IMR-90 (cell line): ENCODE measurements at regions not wholly inside any gene's neighbourhood (a gene's known extent, or its start where the extent isn't known, plus 50 kb on each side); places are given as distances from the start of the nearest gene placed in this dataset.

Experiments used
- ATAC-seq: fragments of 200-7000 bp; cut with Tn5 transposase; 2 replicates; pipeline ENCODE4 v1.9.1; 2020; ENCODE audit warnings: low read depth, mild to moderate bottlenecking, moderate library complexity
- BruUV-seq: library from RNA; stranded (reverse); fragments of 400-500 nt; replicated peaks from 2 replicates; lab custom pipeline; 2021; lab: Mats Ljungman, UMichigan
- CTCF ChIA-PET: fragments of 300-600 bp; formaldehyde crosslinking; extraction: SDS; loops from one replicate; lab custom pipeline; 2021; ENCODE audit warnings: antibody characterized with exemption; lab: Yijun Ruan, JAX
- POLR2A ChIA-PET: fragments of 300-600 bp; sonication (Branson Sonifier 250); formaldehyde crosslinking; loops from one replicate; lab custom pipeline; 2022; ENCODE audit warnings: antibody characterized with exemption; ENCODE audit not compliant: unreplicated experiment; lab: Charles Lee
- DNase-seq: peaks from one replicate; pipeline ENCODE4 v3.0.0; 2013
- H2AFZ ChIP-seq: replicated peaks from 2 replicates; pipeline ENCODE3; 2013; ENCODE audit warnings: low read length, mild to moderate bottlenecking; ENCODE audit not compliant: poor library complexity
- H2AK5ac ChIP-seq: 2 replicates; pipeline ENCODE4 v1.6.1; 2013; ENCODE audit warnings: low read depth, low read length, inconsistent platforms
- H2AK9ac ChIP-seq: replicated peaks from 2 replicates; pipeline ENCODE3; 2013; ENCODE audit warnings: mild to moderate bottlenecking, low read depth, low read length, moderate library complexity; ENCODE audit not compliant: poor library complexity
- H2BK120ac ChIP-seq: 2 replicates; pipeline ENCODE4 v1.6.1; 2013; ENCODE audit warnings: low read depth, low read length, inconsistent platforms
- H2BK15ac ChIP-seq: 3 replicates; pipeline ENCODE4 v1.6.1; 2013; ENCODE audit warnings: low read depth, low read length, inconsistent platforms
- H2BK20ac ChIP-seq: 2 replicates; pipeline ENCODE4 v1.6.1; 2013; ENCODE audit warnings: low read depth, mild to moderate bottlenecking, inconsistent platforms, low read length, moderate library complexity
- H2BK5ac ChIP-seq: 2 replicates; pipeline ENCODE4 v1.6.1; 2013; ENCODE audit warnings: mild to moderate bottlenecking, low read depth, low read length, inconsistent platforms; ENCODE audit not compliant: poor library complexity, severe bottlenecking
- H3K14ac ChIP-seq: replicated peaks from 2 replicates; pipeline ENCODE4 v1.6.1; 2013; ENCODE audit warnings: low read depth, low read length, inconsistent platforms
- H3K18ac ChIP-seq: 2 replicates; pipeline ENCODE4 v1.6.1; 2013; ENCODE audit warnings: low read depth, low read length, control low read depth
- H3K23ac ChIP-seq: 2 replicates; pipeline ENCODE4 v1.6.1; 2013; ENCODE audit warnings: low read depth, low read length, inconsistent platforms
- H3K27ac ChIP-seq: 2 replicates; pipeline ENCODE4 v1.5.1; 2013; ENCODE audit warnings: mild to moderate bottlenecking, control low read depth, low read length; ENCODE audit not compliant: insufficient read depth
- H3K27me3 ChIP-seq: 2 replicates; pipeline ENCODE4 v1.6.1; 2013; ENCODE audit warnings: low read length; ENCODE audit not compliant: control insufficient read depth, insufficient read depth
- H3K36me3 ChIP-seq: 2 replicates; pipeline ENCODE4 v1.6.1; 2013; ENCODE audit warnings: low read length, mixed read lengths; ENCODE audit not compliant: control insufficient read depth, insufficient read depth
- H3K4ac ChIP-seq: 2 replicates; pipeline ENCODE4 v1.6.1; 2013; ENCODE audit warnings: low read depth, low read length, inconsistent platforms
- H3K4me1 ChIP-seq: 2 replicates; pipeline ENCODE4 v1.6.1; 2013; ENCODE audit warnings: low read length, mixed read lengths; ENCODE audit not compliant: control insufficient read depth, insufficient read depth
- H3K4me2 ChIP-seq: 2 replicates; pipeline ENCODE4 v1.6.1; 2013; ENCODE audit warnings: low read depth, mild to moderate bottlenecking, control low read depth, low read length, moderate library complexity
- H3K4me3 ChIP-seq: 2 replicates; pipeline ENCODE4 v1.5.1; 2013; ENCODE audit warnings: low read depth, mild to moderate bottlenecking, control low read depth, low read length, moderate library complexity; ENCODE audit not compliant: insufficient read depth
- H3K56ac ChIP-seq: 2 replicates; pipeline ENCODE4 v1.6.1; 2013; ENCODE audit warnings: low read length, inconsistent platforms; ENCODE audit not compliant: insufficient read depth; ENCODE audit errors: extremely low read depth
- H3K79me1 ChIP-seq, 2 experiments: 2 replicates each; pipeline ENCODE4 v1.6.1; 2013; ENCODE audit warnings: low read length in 2 of 2, inconsistent platforms in 1 of 2, low read depth in 1 of 2
- H3K9ac ChIP-seq: 2 replicates; pipeline ENCODE4 v1.6.1; 2013; ENCODE audit warnings: low read depth, low read length, control low read depth
- H3K9me1 ChIP-seq: 2 replicates; pipeline ENCODE4 v1.6.1; 2013; ENCODE audit warnings: low read length, inconsistent platforms; ENCODE audit not compliant: insufficient read depth
- H3K9me3 ChIP-seq: 2 replicates; pipeline ENCODE4 v1.6.1; 2013; ENCODE audit warnings: low read length; ENCODE audit not compliant: control insufficient read depth, insufficient read depth
- H4K20me1 ChIP-seq: 2 replicates; pipeline ENCODE4 v1.6.1; 2013; ENCODE audit warnings: low read length, inconsistent platforms; ENCODE audit not compliant: insufficient read depth
- H4K5ac ChIP-seq: 2 replicates; pipeline ENCODE4 v1.6.1; 2013; ENCODE audit warnings: mild to moderate bottlenecking, low read depth, low read length, control low read depth
- H4K8ac ChIP-seq, 2 experiments: 2 replicates each; pipeline ENCODE4 v1.6.1; 2013; ENCODE audit warnings: low read depth in 2 of 2, low read length in 2 of 2, control low read depth in 1 of 2, inconsistent platforms in 1 of 2
- H4K91ac ChIP-seq: 2 replicates; pipeline ENCODE4 v1.6.1; 2013; ENCODE audit warnings: low read depth, low read length, inconsistent platforms; ENCODE audit not compliant: insufficient read depth
- ELK1 ChIP-seq: fragments of 150-350 bp; IDR thresholded peaks from 2 replicates; pipeline ENCODE4 v1.6.1; 2016; ENCODE audit warnings: low read depth, mild to moderate bottlenecking, low read length, moderate library complexity, borderline replicate concordance
- FOS ChIP-seq: fragments of 150-350 bp; IDR thresholded peaks from 2 replicates; pipeline ENCODE4 v1.6.1; 2016; ENCODE audit warnings: low read depth, low read length
- MAZ ChIP-seq: IDR thresholded peaks from 2 replicates; pipeline ENCODE4 v1.6.1; 2012; ENCODE audit warnings: low read depth, mild to moderate bottlenecking, low read length, improper control_type of control experiment, moderate library complexity, borderline replicate concordance
- RAD21 ChIP-seq: IDR thresholded peaks from 2 replicates; pipeline ENCODE4 v1.6.1; 2012; ENCODE audit warnings: low read length, improper control_type of control experiment
- RFX5 ChIP-seq: IDR thresholded peaks from 2 replicates; pipeline ENCODE4 v1.8.0; 2012; ENCODE audit warnings: low read depth, mild to moderate bottlenecking, low read length, moderate library complexity
- SMC3 ChIP-seq: fragments of 150-350 bp; IDR thresholded peaks from 2 replicates; pipeline ENCODE4 v1.6.1; 2016; ENCODE audit warnings: low read depth, mild to moderate bottlenecking, antibody characterized with exemption, low read length, moderate library complexity
- WGBS, 2 experiments: methylation state at CpG; one replicate each; pipeline versions ENCODE4 v1.1.5 to v1.1.7; 2013; ENCODE audit warnings: missing lambda C conversion rate in 2 of 2; ENCODE audit not compliant: insufficient read length in 1 of 2; ENCODE audit errors: extremely low coverage in 2 of 2; 5-methylcytosine and 5-hydroxymethylcytosine counted together
- dilution Hi-C: fragments of 300-500 bp; cut with HindIII; formaldehyde crosslinking; loops from one replicate; pipeline ENCODE4 v1.14.3; 2018; ENCODE audit warnings: low sequenced_read_pairs; ENCODE audit not compliant: unreplicated experiment
- in situ Hi-C: fragments of 300-500 bp; cut with MboI; formaldehyde crosslinking; loops from 3 replicates; pipeline ENCODE4 v1.14.3; 2019; ENCODE audit warnings: low sequenced_read_pairs, inconsistent platforms, mixed read lengths
- intact Hi-C: fragments of 100-400 bp; cut with micrococcal nuclease; formaldehyde crosslinking; loops from 2 replicates; pipeline ENCODE4 v1.10.0; 2022

- no peak overlapping the region for H2AK5ac ChIP-seq
- ChIA-PET POLR2A (no interaction called here), CTCF (no interaction called here)
- H3K9ac ChIP-seq = no peak overlapping the region
- H3K27me3 ChIP-seq = no peaks in the 10 kb centered on the region
- in situ Hi-C loops = no loop called here
- H3K56ac ChIP-seq = no peak overlapping the region
- no peak overlapping the region for H2AK9ac ChIP-seq
- H3K9me1 ChIP-seq = no peaks in the 10 kb centered on the region
- dilution Hi-C loops = no loop called here
- BruUV-seq = no TSS peak
- H3K14ac ChIP-seq = no peak overlapping the region
- no peak overlapping the region for H3K18ac ChIP-seq
- H4K5ac ChIP-seq = no peak overlapping the region
- H4K20me1 ChIP-seq = no peaks in the 10 kb centered on the region
- H3K27ac ChIP-seq = no peak overlapping the region
- no peaks in the 10 kb centered on the region for H3K36me3 ChIP-seq
- no peak overlapping the region for H2AFZ ChIP-seq
- no peak overlapping the region for H4K91ac ChIP-seq
- no peak overlapping the region for H3K4me2 ChIP-seq
- no peak overlapping the region for H3K4me3 ChIP-seq
- TF ChIP-seq SMC3 (no peak), RFX5 (no peak), RAD21 (no peak), ELK1 (no peak), FOS (no peak), MAZ (no peak)
- H3K9me3 ChIP-seq = peaks cover 2% of the 10 kb centered on the region; the same call in 1 of the 2 replicates
- H3K79me1 ChIP-seq = no peaks in the 10 kb centered on the region
- H2BK20ac ChIP-seq = no peak overlapping the region
- DNase-seq (no peak), ATAC-seq (no peak)
- no peak overlapping the region for H2BK15ac ChIP-seq
- no peak overlapping the region for H2BK5ac ChIP-seq
- H3K4me1 ChIP-seq = no peaks in the 10 kb centered on the region
- intact Hi-C loops = no loop called here
- no peak overlapping the region for H3K4ac ChIP-seq
- WGBS, 2 experiments = no CpG with 5 or more reads among the region's 1 CpG
- H2BK120ac ChIP-seq = no peak overlapping the region
- H3K23ac ChIP-seq = no peak overlapping the region
- no peak overlapping the region for H4K8ac ChIP-seq
Observed at GRCh38 chr2:34949316-34949715, 1350.2 kb upstream of the FAM98A start.
